D341Med (cell line): ENCODE measurements at regions not wholly inside any gene's neighbourhood (a gene's known extent, or its start where the extent isn't known, plus 50 kb on each side); places are given as distances from the start of the nearest gene placed in this dataset.
"Not testable (repeated sequence)": the region's sequence is repeated elsewhere in the genome, so short reads cannot be mapped to it uniquely, and the experiment has no call there.

Experiments used
- DNase-seq: peaks from one replicate; pipeline ENCODE4 v3.0.0; 2012; ENCODE audit warnings: low spot score

DNA sequence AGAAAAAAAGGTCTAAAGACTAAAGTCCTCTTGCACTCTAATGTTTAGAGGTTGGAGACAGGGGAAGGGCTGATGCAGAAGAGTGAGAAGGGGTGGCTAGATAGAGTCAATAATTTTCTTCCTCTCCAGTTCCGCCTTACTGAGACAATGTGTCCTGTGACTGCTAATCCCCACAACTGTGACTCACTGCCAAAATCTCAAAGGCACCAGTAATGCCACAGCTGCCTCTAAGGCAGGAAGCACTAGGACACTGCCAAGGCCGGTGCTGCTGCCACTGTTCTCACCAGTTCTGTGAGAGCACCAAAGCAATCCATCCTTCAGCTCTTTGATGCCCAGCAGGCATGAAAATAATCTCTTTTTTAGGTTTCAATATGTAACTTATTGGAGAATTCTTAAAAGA lies 701.9 kb upstream of the MAP3K7 start:
- DNase-seq = no peak

DNA sequence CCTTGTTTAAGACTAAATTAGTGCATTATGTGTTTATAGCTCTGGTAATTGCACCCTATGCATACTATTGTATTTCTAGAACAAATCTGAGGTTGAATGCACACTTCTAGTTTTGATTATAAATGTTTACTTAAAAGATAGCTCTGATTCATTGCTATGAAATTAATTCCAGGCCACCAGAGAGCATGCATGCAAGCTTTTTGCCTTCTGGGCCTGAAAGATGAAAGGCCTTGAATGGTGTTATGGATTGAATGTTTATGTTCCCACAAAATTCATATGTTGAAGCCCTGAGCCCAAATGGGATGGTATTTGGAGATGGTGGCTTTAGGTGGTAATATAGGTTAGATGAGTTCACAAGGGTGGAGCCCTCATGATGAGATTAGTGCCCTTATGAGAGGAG lies 695.0 kb upstream of the MAP3K7 start:
- DNase-seq = no peak

DNA sequence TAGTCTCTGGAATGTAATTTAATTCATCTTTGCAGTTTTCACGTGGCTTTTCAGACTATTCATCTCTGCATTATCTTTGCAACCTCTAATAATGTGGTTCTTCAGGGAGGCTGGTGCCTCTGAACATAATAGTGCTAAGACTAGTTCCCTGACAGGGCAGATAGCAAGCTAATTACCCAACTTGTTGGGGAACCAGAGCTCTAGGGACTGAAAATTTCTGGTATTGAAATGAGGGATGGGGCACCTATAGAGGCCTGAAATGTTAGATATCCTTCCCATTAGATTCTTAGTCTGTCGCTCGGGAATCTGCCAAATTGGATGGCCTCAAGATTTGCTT lies 693.6 kb upstream of the MAP3K7 start:
- no peak for DNase-seq

DNA sequence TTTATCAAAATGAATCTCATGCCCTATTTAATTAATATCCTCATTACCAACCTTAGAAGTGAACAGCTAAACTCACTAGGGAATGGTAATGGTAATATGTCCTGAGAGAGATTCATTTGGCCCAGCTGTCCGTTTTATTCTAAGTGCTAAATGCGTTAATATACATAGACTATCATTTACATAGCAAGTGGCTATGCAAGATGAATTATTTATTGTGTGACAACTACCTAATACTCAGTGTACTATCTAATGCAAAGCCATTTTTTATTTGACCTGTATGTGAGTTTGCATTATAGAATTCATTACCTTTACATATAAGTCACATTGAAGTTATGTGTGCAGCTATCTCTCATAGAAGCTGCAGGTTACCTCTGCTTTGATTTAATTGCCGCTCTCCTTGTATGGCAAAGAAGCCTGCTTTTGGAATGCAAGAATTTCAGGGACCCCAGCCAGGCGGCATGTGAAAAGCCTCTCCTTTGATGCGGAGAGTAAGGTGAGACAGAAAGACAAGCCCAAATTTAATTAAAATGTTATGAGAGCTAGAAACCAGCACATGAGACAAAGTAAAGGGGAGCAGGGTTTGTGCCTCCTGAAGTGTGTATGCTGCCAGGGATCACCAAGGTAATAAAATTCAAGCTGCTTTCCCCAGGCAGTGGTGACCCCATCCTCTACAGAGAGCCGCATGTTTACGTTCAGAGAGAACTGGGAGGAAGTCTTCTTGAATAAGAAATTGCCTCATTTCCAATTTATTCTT lies 693.0 kb upstream of the MAP3K7 start:
- no peak for DNase-seq

DNA sequence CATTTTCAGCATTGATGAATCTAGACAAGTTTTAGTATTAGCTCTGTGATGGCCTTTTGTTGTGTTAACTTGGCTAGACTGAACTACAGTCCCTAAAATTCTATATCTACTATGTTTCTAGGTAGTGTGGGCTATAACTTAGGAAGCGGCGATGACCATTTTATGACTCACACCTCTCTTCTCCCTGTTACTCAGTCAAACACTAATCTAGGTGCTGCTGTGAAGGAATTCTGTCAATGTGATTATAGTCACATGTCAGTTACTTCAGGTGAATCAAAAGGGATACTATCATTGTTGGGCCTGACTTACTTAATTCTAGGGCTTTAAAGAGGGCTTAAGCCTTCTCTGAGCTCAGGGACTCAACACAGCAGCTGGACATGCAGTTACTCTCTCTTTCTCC lies 691.5 kb upstream of the MAP3K7 start:
- no peak for DNase-seq

DNA sequence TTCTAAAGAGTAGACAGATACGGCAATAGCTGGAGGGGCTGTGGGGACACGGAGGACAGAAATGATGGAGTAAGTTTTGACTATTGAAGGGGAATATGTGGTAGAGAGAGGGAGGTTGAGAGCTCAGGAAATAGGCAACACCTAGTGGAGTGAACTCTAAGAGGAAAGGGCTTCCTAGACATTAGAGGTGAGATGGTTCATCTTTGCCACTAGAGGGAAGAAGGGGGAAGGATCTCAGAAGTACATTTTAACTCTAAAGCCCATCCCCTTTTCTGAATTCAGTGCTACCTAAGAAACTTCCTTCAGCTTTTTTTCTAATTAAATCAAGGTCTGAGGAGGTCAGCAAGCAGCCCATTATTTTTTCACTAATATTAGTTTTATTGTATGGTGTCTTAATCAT lies 689.4 kb upstream of the MAP3K7 start:
- peak; percentile 30 for DNase-seq

DNA sequence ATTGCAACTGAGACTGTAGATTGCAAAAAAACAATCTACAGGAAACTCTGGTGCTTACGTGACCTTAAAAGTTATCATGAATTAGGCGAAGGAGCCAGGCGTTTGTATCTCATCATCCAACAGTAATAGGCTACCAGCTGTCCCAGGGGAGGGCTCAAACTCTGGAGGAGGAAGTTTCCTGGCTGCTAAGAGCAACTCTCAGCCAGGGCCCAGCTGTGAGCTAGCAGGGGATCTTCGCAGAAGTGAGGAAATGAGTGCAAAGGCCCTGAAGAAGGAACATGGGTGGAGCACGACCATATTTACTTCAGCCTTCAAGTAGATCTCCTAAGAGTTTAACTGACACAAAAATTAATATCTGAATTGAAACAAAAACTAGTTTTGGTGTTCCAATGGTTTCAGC lies 686.9 kb upstream of the MAP3K7 start:
- no peak for DNase-seq

DNA sequence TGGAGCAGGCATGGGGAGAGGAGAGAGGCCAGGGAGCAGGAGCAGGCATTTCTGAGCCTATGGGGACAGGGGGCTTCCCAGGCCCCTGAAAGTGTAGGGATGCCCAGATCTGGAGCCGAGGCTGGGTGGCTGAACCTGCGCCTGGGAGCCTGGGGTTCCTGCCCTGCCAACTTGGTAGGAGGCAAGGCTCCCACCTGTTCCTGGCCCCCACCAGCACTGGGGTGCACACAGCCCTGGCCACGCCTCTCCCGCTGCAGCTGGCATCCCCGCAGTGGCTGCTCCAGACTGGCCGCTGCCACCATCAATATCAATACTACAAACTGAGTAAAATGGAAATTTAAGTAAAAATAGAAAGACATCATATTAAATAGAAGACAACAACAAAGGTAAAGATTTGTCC lies 684.9 kb upstream of the MAP3K7 start:
- DNase-seq = no peak

DNA sequence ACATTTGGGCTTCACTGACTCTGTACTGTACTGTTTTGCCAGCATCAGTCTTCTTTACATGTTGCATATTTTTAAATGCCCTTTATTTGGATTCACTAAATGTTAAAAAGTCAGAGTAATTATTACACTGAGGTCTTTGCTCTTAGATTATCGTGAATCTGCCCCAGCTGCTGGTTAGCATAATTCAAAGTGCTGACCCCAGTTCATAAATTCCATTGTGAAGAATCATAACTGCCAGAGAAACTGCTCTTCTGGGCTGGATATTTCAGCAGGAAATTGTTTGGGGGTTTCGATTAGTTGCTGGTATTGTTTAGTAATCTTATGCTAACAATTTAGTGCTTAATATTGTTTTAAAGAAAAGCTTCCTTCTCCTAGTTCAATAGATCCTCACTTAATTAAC lies 682.1 kb upstream of the MAP3K7 start:
- DNase-seq = no peak

DNA sequence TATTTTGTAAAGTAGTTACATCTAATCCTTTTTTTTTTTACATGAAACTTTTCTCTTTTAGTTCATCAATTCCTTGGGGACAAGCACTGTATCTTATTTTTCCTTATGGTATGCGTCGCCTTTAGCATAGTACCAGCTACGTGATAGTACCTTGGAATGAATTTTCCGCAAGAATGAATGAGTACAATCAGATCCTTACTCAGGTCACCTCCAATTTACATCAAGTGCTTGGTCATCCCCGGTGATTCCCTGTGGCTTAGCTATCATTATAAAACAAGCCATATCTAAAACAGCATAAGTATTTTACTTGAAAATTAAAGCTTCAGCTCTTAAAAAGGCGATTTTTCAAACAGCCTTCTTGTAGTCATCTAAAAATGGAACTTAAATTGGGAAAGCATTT lies 680.4 kb upstream of the MAP3K7 start:
- no peak for DNase-seq

DNA sequence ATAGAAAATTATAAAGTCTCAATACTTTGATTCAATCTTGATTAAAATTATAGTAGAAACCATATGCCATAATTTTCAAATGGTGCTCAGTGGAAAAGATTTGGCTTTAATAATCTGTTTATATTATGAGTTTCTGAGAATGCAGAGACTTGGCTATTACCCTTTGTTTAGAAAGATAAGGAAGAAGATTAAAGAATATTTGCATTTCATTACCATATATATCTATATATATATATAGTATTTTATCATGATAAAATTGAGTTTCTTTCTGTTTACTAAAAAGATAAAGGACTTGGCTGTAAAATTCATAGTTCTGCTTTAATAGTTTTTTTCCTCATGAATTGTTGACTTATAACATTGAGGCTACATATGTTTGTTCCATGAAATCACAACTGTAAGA lies 679.3 kb upstream of the MAP3K7 start:
- DNase-seq = no peak

DNA sequence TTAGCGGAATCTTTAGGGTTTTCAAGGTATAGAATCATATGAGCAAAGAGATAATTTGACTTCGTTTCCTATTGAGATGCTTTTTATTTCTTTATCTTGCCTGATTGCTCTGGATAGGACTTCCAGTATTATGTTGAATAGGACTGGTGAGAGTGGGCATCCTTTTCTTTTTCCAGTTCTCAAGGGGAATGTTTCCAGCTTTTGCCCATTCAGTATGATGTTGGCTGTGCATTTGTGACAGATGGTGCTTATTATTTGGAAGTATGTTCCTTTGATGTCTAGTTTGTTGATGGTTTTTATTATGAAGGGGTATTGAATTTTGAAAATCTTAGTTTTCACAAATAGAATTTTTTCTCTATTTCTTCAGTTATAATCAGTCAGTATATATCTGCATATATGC lies 656.6 kb upstream of the MAP3K7 start:
- no peak for DNase-seq

DNA sequence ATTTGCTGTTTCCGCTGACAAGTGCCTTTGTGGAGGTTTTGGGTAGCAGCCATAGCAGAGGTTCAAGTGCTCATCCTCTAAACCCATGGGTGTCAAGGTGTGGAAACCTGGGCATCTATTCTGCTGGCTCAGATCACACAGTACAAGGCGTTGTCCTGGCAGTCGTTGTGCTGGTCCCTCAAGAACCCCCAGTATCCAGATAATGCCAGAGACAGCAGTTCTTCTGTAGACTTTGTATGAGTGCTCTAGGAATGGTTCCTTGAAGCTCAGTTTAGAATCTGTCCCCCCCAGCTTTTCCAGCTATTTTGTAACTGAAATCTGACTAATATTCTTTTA lies 655.7 kb upstream of the MAP3K7 start:
- DNase-seq = no peak

DNA sequence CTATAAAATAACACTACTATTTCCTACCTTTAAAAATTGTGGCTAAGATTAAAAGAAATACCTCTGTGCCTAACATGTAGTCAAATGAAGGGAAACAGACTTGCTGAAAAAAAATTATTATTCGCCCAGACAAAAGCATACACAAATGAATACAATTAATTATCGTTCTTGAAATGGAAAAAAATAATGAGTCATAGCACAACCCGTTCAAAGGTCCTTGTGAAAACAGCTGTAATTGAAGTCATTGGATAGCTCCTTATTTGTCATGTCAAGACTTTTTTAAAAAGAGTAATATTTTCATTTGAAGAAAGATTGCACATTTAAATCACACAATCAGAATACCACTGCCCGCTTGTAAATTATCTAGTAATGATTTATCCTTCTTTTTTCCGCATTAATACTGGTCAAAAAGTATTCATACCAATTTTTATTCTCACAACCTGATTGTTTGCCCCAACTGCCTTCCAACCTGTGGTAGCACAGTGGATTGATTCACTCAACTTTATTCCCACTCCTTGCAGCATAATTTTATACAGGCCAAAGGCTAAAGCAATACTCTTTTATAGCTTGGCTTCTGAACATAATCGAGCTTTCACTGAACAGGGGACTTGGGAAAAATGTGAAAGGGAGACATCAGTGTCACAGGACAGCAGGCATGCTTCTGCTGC lies 655.2 kb upstream of the MAP3K7 start:
- no peak for DNase-seq

DNA sequence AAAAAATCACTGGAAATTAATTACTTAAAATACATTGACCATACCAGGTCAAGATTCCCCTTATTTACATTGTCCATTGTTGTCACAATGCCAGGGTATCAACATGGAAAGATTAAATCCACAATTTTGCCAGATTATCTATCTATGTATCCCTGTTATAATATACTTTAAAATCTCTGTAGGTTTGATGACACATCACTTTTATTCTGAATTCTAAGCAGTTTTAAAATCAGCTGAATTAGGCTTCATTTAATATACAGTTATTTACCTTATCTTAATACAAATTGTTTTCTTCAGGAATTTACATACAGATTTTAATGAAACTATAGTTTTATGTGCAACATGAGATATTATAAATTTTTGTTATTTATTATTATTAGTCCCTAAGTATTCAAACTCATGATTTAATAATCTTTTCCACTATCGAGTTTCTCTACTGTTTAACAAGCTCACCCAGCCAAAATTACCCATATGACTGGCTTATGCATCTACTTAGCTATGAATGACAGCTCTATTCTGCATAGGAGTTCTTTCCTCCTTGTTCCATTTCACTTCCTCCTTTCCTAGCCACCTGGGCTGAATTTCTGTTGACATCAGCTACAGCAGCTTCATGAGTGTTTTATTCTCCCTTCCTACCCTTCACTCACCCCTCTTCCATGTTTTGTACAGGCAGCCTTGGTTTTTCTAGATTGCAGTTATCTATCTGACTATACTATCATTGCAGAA lies 654.2 kb upstream of the MAP3K7 start:
- no peak for DNase-seq

DNA sequence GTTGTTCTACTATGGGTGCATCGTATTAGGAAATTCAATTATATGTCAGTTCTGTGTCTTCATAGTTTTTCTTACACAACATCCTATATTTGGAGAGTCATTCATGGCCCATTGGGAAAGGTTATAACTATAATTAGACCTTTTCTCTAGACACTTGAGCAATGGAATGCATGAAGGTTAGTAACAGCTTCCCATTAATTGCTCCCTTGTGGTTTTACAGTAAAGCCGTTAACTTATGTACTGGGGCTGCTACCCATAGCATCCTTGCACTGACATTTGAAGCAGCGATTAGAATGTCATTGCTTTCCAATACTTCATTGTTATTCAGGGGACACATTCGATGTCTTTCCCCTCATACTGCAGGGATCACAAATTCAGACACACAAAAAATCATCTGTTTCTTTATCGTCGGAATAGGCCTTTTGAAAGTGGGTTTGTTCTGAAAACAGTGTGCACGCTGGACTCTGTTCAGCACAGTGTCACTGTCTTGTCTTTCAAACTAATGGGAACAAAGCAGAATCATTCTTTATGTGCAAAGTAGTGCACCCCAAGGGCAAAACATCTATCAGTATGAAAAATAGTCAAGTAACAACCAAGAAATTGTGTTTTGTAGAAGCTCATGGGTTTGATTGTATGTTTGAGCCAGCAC lies 634.3 kb upstream of the MAP3K7 start:
- DNase-seq = no peak

DNA sequence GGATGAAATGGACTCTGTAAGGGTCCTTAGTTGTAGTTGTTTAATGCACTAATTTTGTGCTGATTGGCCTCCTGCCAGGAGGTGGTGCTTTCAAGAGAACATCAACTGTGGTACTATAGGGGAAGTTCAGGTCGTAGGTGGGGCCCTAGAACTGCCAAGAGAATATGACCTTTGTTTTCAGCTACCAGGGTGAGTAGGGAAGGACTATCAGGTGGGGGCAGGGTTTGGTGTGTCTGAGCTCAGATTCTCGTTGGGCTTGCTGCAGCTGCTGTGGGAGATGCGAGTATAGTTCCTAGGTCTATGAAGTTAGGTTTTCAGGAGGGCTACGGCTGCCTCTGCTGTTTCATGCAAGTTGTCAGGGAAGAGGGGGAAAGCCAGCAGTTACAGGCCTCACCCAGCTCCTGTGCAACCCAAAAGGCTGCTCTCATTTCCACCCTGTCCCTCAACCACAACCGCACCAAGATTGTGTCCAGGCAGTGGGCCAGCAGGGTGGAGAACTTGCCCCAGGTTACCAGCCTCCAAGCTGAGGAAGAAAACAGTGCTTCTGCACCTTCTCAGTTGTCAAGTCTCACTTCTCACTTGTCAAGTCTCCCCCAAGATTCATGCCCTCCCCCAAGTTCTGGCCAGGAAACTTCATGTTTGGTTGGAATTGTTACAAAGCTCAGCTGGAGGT lies 626.5 kb upstream of the MAP3K7 start:
- no peak for DNase-seq

DNA sequence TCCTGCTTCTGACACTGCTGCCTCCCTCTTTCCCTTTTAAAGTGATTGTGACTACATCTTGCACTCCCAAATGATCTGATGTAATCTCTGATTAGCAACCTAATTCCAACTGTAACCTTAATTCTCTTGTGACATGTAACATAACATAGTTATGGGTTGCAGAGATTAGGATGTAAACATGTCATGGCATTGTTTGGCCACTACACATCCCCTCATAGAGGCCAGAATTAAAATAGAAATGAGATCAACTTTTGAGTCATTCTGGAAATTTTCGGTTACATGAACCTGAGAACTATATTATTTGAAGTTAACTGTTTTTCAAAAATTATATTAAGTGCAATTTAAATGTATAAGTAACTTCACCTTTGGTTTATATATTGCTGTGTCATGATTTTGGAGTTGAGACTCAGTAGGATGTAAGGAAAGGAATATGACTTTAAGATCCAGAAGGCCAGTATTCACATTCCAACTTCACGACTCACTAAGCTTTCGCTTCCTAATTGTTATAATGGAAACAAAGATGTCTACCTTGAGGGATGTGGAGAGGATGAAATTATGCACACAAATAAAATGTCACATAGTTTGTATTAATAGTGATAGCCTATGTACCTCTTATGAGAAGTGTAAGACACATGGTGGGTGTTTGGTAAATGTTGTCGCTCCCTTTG lies 611.9 kb upstream of the MAP3K7 start:
- DNase-seq = no peak

DNA sequence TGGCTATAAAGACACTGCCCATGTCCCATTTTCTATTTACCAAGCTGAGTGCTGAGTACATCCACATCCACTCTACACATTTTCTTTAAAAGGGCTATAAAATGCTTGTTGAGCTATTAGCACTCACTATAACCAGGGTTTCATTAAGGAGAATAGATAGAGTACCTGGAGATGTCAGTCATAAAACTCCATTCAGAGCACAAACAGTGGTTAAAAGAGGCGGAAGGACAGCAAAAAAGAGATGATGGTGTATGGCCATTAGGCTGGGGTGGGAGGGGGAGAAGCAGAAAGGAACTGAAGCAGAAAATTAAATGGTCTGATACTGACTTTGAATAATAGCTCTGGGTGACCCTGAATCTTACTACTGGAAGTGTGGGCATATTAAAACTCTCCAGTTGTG lies 609.9 kb upstream of the MAP3K7 start:
- DNase-seq = no peak

DNA sequence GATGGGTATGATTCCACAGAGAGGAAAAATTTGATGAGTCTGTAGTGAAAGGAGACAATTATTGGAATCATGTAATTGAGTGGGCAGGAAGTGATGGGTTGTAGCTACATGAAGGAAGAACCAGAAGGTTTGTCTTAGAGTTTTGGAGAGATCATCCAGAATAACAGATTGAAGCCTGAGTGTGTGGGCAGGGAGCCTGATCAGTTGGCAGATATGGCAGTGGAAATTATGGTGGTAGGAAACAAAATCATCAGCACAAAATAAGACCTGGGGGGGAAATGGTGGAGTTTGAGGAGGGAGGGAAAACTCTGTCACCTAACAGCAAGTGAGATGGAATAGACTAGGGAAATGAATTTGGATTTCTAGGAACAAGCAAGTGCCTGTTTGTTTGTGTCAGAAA lies 606.6 kb upstream of the MAP3K7 start:
- DNase-seq = no peak

DNA sequence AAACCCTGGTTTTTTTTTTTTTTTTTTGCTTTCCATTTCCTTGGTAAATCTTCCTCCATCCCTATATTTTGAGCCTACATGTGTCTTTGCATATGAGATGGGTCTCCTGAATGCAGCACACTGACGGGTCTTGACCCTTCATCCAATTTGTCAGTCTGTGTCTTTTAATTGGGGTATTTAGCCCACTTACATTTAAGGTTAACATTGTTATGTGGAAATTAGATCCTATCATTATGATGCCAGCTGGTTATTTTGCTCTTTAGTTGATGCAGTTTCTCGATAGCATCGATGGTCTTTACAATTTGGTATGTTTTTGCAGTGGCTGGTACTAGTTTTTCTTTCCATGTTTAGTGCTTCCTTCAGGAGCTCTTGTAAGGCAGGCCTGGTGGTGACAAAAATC lies 603.2 kb upstream of the MAP3K7 start:
- DNase-seq = not testable (repeated sequence)

DNA sequence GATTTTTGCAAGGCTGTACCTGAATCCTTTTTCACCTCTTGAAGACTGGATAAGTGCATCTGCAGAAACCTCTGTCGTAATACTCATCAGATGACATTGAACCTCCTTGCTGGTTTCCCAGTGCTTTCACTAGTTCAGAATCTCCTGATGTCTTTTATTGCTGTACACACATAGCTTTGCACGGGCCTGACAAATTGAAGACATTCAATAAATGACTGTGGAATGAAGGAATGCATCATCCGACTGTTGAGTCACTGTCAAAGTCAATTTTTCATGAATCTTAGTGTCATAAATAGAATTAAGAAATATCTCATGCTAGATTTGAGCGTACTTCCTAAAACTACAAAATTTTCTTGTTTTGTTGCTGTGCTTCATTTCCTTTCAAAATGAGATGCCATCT lies 598.2 kb upstream of the MAP3K7 start:
- DNase-seq = no peak
